SK-N-MC (cell line): ENCODE measurements at regions not wholly inside any gene's neighbourhood (a gene's known extent, or its start where the extent isn't known, plus 50 kb on each side); places are given as distances from the start of the nearest gene placed in this dataset.
"Not testable (repeated sequence)": the region's sequence is repeated elsewhere in the genome, so short reads cannot be mapped to it uniquely, and the experiment has no call there.

Experiments
- EZH2 ChIP-seq: fragments of 200-600 bp; sonication (generic); IDR thresholded peaks from one replicate; pipeline ENCODE4 v1.6.1; 2017; ENCODE audit warnings: antibody characterized with exemption
- FOXP2 ChIP-seq: optimal IDR thresholded peaks from 2 replicates; pipeline ENCODE3; 2011; ENCODE audit warnings: mild to moderate bottlenecking, moderate library complexity; ENCODE audit not compliant: insufficient read depth; ENCODE audit errors: extremely low read length, control extremely low read depth
- POLR2AphosphoS5 ChIP-seq: IDR thresholded peaks from 2 replicates; pipeline ENCODE4 v1.6.1; 2012; ENCODE audit warnings: mild to moderate bottlenecking, low read depth, low read length, borderline replicate concordance

DNA sequence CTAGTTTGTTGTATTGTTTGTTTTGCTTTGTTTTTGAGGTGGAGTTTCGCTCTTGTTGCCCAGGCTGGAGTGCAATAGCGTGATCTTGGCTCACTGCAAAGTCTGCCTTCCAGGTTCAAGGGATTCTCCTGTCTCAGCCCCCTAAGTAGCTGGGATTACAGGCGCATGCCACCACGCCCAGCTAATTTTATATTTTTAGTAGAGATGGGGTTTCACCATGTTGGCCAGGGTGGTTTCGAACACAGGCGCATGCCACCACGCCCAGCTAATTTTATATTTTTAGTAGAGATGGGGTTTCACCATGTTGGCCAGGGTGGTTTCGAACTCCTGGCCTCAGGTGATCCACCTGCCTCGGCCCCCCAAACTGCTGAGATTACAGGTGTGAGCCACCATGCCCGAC lies 85.4 kb upstream of the SGK1 start:
- not testable (repeated sequence) for TF ChIP-seq EZH2, FOXP2, POLR2AphosphoS5
